ENCODE measurements at regions not wholly inside any gene's neighbourhood (a gene's known extent, or its start where the extent isn't known, plus 50 kb on each side); places are given as distances from the start of the nearest gene placed in this dataset.

GRCh38 chr6:76671751-76672150 lies 599.3 kb upstream of the IMPG1 start:
- TF ChIP-seq, protein P1, sequence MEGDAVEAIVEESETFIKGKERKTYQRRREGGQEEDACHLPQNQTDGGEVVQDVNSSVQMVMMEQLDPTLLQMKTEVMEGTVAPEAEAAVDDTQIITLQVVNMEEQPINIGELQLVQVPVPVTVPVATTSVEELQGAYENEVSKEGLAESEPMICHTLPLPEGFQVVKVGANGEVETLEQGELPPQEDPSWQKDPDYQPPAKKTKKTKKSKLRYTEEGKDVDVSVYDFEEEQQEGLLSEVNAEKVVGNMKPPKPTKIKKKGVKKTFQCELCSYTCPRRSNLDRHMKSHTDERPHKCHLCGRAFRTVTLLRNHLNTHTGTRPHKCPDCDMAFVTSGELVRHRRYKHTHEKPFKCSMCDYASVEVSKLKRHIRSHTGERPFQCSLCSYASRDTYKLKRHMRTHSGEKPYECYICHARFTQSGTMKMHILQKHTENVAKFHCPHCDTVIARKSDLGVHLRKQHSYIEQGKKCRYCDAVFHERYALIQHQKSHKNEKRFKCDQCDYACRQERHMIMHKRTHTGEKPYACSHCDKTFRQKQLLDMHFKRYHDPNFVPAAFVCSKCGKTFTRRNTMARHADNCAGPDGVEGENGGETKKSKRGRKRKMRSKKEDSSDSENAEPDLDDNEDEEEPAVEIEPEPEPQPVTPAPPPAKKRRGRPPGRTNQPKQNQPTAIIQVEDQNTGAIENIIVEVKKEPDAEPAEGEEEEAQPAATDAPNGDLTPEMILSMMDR (IDR thresholded peaks at IDR 0.05): no peak
- no peak for TF ChIP-seq POLR2A (IDR thresholded peaks at IDR 0.05)
